Activated CD4-positive, alpha-beta T cell treated with anti-CD3 and anti-CD28 coated beads, Interleukin-2, amount 50 U/mL, for 48 hours (primary cell): ENCODE measurements at regions not wholly inside any gene's neighbourhood (a gene's known extent, or its start where the extent isn't known, plus 50 kb on each side); places are given as distances from the start of the nearest gene placed in this dataset.

ENCODE experiments used
- DNase-seq, 2 experiments: peaks; one replicate each; pipeline ENCODE4 v3.0.0-alpha.2; 2020

DNA sequence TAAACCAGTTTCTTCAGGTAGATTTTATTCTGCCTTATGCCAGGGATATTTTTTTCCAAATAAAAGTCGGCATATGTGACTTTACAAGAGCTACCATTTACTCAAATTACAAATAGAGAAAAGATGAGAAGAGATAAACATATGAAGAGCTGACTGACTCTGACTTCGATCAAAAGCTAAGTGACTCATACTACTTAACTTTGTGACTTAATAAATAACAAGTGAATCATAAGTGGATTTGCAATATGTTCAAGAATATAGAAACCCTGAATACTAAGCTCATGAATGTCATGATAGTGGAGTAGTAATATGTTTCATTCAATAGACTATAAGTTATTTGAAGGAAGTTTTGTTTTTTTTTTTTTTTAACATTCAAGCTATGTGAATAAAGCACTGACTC is 130.5 kb upstream of the ANO3 start:
- DNase-seq: no peak

DNA sequence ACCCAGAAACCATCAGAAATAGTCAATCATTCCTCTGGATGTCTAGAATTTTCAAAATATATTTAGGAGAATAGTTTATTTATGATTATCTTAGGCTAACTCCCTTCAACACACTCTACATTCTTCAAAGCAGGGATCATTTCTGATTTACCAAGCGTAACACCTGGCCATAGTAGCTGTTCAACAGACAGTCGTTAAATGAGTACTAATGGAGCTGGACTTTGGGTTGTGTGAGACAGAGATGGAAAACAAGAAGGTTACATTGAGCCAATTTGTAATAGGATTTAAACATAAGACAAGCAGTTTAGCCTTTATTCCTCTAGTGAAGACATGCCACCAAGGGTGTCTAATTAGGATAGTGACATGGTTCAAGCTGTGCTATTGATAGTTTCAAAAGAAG is 129.2 kb upstream of the ANO3 start:
- no peak for DNase-seq

DNA sequence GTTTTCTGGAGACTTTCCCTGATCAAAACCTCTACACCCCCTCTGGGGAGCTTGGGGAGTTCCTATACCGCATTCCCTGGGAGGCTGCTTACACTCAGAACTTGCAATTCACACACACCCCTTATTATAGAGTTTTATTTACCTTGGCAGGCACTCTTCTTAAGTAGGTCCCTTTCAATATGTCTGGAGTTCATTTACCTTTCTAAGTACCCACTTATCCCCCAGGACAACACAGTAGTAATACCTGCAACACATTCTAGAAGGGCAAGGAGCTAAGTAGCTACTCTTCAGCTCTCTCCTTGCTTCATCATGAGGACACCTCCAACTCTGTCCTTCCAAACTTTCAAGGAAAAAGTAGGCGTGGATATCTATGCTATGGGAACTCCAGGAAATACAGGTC is 127.8 kb upstream of the ANO3 start:
- DNase-seq: no peak

DNA sequence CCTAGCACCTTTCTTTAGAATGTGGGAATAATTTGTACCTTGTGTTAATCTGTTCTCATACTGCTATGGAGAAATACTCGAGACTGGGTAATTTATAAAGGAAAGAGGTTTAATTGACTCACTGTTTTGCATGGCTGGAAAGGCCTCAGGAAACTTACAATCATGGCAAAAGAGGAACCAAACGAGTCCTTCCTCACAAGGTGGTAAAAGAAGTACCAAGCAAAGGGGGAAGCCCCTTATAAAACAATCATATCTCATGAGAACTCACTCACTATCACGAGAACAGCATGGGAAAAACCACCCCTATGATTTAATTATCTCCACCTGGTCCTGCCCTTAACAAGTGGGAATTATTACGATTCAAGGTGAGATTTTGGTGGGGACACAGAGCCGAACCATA is 127.1 kb upstream of the ANO3 start:
- no peak for DNase-seq

DNA sequence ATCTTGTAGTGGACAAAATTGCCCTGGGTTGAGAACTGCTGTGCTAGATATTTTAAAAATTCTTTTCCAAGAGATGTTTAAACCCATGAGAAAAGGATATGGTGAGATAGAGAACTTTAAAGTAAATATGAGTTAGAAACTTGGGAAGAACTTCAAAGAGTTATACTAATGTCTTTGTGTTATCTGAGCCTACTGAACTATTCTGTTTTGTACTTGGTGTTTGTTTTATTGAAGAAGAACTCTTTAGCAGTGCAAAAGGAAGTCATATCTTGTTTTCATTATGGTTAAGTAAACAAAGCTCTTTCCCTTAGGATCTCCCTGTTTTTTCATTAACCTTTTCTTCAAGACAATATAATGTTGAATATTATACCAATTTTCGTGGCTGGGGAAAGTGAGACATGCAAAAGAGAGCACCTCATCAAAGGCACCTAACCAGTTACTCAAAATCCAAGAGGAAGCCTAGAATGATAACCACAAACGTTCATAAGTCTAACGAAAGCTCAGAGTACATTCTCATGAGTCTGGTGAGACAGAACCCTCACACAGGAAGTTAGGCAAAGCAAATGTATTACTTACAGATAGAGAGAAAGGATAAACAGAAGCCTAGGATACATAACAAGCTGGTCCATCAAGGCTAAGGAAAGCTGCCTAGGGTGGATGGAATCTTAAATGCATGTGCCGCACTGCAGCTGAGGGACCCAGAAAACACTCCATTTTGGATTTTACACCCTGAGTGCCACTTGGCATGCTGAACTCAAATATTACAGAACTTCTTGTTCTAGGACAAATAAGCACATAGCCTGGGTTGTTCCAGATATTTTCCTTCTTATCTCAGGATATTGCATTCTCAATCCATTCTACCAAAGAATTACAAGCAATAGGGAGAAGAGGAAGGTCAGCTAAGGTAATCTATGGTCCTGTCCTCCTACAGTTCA is 112.5 kb upstream of the ANO3 start:
- no peak for DNase-seq

DNA sequence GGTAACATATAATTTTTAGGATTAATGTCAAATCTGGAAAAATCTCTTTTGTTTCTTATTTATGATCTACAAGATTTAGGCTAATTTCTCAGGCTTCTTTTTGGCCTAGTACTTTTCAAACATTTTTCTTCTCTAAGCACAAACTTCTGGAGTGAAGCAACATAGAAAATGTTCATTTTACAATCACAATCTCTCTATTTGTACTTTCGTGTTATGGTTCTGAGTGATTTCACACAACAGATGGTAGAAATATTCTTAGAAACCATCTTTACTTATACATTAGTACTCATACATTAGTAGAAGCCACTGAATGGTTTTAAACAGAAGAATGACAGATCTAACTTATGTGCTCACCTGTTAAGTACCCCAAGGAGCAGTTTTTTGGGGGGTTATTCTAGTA is 106.3 kb upstream of the ANO3 start:
- no peak for DNase-seq

DNA sequence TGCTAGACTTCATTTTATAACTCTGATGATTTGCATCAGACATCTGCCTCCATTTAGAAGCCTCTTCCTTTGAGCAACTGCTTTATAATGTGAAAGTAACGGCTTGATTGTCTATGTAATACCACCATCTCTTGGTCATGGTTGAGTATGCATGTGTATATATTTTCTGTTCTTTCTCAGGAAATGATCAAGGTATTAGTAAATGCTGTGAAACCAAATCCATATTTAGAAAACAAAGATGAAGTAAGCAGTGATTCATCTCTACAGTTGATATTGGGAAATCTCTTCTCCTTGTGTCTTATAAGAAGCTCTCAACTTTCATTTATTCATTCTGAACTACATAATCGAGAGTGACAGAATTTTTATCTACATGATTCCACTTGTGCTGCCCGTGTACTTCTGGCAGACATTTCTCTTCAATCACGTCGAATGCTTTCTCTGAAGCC is 104.6 kb upstream of the ANO3 start:
- no peak for DNase-seq

DNA sequence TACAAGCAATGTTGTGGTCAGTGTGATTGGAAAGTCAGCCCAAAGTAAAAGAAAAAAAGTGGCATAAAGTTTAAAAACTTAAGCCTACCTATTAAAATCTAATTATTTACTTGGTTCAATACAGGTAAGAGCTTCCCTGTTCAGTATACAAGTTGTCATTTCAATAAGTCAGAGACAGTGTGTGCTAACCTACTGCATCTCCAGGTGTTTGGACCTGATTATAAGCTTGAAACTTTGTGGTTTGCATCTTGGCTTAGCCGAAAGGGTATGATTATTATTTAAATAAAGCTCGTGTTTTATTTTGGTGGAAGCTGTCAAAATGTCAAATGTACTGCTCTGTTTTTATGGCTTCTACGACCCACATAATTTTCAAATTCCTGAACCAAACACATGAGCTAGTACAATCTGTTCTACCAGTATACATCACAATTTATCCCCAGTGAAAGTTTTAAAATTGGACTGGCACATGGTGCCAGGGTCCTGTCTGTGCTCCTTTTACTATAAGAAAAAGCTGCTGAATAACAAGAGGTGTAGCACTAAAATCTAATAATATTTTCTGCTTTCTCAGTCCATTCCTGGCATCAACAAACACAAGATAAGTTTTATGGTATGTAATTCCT is 103.9 kb upstream of the ANO3 start:
- DNase-seq: no peak

DNA sequence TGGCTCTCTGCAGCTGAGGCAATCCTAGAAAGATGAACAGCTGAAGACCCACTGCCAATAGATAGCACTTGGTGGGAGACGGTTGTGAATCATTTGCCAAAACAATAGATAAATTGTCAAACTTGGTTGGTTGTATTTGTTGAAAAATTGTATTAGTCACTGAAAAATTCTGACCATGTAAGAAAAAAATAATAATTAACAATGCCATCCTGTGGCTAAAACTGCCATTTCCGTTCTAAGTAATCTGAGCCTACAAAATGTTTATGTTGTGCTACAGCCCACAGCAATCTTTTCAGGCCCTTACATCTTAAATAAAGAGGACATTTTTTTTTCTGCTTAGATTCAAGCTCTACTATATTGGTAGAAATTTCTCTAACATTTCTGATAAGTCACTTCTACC is 103.2 kb upstream of the ANO3 start:
- no peak for DNase-seq

DNA sequence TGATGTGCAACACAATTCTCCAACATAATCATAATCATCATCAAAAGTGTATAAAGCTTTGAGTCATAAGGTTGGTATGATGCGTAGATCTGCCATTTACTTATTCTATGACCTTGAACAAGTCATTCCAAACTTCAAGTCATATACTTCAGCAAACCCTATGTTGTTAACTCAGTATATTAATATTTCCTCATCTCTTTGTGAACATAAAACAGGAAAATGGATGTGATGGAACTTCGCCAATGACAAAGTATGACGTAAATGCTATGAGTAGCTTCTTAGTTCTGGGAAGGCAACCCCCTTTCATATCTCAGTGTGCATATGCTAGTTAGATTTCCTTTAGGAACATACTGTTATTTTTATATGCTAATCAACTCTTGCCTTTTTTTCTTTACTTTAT is 102.7 kb upstream of the ANO3 start:
- DNase-seq: no peak

DNA sequence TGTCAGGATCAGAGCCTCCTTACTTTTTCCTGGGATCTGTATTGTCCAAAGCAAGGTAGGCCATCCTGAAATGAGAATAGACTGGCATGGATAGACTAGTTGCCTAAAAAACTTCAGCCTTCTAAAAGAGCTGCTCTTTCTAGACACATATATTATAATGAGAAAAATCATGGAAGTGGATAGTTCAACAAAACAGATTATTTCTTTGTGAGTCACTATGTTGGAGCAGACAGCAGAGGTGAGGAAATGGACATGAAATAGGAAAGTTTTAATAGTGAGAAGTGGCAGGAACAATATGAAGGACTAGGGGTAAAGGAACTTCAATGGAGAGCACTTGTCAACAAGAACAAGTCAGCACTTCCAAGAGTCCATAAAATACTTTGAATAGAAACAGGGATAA is 101.9 kb upstream of the ANO3 start:
- DNase-seq: no peak

DNA sequence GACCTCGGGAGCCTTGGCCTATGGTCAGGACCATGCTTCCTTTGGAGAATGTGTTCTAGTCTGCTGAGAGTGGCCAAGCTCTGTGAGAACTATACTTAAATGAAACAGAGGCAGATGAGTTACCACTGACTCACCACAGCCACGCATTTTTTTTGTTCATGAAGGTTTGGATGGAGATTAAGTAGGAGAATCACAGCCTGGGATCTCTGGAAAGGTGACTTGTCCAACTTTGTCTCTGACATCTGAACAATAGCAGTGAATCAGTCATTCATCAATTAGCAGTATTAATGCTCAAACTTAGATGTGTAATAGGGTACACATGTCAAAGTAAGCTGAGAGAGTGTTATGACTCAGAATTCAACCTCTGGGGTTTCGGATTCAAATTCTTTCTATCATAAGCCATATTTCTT is 100.7 kb upstream of the ANO3 start:
- DNase-seq: no peak

DNA sequence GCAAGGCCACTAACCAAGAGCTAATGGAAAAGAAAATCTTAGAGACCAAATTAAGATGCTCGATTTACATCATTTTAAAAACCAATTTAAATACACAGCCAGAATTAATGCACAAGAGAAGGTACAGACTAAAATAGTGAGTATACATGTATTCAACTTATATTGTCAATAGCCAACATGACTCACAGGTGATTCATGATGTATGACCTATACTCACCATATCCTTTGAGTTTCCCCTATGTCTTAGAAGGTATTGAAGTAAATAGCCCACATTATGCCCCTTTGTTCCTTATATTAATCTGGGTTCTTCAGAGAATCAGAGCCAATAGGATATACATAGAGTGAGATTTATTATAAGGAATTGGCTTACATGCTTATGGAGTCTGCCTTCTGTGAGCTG is 97.5 kb upstream of the ANO3 start:
- no peak for DNase-seq

DNA sequence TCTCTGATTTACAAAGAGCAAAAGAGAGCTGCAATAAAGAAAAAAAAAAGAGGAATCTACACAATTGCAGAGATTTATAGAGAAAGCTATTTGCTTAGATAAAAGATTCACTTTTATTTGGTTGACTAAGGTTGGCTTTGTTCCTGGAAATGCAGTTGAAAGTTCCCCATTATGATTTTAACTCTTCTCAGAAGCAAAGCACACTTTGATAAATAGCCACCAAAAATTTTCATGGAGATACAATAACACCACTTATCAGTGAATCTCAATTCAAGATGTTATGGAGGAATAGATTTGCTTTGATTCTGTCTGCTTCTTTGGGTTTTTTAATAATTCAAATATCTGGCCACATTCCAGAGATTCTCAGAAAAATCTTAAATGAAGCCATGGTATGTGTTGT is 88.5 kb upstream of the ANO3 start:
- DNase-seq: no peak

DNA sequence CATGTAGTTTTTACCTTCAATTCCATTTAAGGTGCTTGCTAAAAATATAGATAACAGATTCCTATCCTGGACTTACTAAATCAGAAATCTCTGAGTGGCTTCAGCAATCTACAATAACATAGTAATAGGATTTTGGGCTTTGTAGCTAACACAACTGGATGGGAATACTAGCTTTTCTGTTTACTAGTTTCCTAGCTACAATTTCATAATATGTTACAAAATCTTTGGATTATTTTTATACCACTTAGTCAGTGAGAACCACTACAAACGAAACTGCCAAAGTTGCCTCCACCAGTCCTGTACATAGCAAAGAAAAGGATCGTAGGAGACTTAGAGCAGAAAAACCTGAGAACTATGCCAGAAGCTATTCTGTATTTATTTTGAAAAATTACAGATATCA is 87.7 kb upstream of the ANO3 start:
- no peak for DNase-seq

DNA sequence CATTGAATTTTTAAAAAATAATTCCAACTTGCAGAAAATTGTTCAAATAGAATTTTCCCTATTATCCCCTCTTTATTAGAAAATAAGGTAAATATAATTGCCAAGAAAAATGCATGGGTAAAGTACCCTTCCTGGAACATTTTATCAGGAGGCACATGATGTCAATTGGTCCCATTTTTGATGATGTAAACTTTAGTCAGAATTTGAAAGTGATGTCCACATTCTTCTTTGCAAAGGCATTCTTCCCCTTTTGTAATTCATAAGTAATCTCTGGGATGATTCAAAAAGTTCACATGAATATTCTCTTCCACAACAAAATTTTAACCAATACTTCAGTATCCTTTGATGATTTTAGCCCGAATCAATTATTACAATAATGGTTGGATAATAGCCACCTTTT is 86.9 kb upstream of the ANO3 start:
- DNase-seq: no peak

DNA sequence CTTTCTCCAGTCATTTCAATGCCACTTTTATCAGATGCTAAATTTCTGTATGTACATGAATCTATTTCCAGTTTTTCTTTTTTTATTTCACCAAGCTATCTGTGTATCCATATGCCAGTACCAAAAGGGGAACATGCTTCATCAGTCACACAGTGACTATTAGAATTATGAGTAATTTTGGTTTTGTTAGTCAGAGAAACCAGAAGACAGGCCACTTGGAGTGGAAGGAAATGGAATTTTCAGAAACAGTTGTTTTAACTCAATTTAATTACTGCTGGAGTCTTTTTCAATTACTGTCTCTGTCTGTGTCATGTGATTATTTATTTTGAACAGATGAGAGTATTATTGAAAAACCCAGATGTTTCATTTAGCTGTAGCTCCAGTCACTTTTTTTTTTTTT is 84.6 kb upstream of the ANO3 start:
- DNase-seq: no peak

DNA sequence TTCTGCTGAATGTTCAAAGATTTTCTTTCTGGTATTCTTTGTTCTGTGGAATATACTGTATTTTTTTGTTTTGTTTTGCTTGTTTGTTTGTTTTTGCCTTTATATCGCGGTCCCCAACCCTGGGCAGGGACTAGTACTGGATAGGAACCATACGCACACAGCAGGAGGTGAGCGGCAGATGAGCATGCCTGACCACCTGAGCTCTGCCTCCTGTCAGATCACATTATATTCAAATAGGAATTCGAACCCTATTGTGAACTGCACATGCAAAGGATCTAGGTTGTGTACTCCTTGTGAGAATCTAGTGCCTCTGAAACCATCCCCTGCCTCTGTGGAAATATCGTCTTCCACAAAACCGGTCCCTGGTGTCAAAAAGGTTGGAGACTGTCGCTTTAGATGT is 83.3 kb upstream of the ANO3 start:
- no peak for DNase-seq

DNA sequence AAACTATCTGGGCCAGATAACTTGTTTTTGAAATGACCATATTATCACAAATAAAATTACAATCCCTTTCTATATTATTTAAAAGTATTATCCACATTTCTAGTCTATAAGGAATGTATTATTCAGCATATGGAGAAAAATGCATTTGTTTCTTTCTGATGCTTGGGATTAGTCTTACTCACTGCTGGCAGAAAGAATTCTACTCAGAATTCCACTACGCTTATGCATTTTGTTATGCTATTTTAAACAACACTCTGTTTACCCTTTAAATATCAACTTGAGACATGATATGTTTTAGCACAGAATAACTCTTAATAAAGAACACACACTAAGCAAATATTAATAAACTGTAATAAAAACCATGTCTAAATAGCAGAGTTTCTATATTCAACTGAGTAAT is 77.6 kb upstream of the ANO3 start:
- DNase-seq: no peak

DNA sequence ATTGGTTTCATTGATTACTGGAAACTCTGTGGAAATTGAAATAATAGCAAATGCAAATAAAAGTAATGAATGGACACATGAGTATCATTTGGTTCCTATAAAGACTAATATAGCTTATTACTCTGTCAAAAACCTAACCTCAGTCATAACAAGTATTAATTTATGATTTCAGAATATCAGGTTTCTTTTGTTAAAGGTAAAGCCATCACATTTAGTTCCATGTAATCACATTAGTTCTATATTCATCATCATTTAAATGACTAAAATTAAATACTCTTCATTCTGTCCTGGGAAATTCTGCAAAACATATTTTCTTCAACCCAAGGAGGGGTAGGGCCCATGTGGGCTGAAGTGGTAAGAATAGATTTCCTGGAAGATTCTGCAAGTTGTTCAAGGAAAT is 68.2 kb upstream of the ANO3 start:
- no peak for DNase-seq

DNA sequence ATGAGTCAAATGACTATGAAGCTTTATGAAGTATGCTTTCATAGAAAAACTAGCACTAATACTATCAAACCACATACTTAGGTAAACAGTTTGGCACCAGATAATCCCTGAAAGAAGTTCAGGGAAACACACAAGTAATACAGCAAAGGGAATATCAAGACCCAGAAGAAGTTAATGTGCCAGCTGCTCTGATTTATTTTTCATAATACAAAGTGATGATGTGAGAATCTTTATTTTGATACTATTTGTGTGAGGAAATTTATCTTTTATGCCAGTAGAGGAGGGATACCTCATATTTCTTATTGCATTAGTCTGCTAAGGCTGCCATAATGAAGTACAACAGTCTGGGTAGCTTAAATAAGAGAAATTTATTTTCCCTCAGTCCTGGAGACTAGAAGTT is 67.7 kb upstream of the ANO3 start:
- DNase-seq: no peak

DNA sequence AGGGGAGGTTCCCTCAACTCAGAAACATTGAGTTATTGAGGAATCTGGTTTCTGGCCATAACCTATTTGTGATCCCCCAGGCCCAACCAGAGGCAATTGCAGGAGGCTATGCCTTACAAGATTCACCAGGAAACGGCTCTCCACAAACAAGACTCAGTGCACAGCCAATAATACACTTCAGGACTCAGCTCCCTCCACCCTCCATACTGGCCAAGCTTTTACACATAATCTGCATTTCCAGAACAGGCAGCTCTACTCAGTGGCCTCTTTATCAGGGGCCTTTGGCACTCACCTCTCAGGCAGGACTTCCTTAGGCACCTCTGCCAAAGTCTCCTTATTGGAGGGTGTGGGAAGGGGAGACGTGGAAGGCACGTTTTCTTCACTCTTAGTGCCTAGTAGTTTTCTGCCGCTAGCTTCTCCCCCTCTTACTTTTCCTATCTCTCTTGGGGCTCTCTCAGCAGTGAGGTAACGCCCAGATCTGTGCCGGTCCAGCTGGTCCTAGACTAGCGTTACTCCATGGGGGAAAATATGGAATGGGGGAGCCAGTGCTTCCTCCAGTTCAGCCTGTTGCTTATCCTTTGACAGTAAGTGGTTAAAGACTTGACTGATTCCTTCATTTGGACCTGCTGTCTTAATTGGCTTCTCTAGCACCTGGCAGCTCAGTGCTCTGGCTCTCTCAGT is 62.8 kb upstream of the ANO3 start:
- DNase-seq: no peak

DNA sequence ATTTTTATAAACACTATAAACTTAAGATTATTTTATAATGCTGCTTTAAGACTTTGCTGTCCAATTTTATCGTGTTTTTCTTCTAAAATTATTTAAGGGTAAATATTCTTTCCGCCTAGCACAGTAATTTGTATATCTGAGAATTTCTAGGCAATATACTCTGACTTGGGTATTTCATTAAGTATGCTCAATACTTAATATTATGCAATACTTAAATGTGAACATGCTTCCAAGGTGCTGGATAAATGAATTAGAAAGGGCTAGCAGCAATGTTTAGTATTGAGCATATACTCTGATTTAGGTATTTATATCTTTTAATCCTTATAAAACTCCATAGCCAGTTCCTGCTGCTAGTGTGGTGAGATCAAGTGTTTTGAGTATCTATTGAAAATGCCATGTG is 60.3 kb upstream of the ANO3 start:
- DNase-seq: no peak

DNA sequence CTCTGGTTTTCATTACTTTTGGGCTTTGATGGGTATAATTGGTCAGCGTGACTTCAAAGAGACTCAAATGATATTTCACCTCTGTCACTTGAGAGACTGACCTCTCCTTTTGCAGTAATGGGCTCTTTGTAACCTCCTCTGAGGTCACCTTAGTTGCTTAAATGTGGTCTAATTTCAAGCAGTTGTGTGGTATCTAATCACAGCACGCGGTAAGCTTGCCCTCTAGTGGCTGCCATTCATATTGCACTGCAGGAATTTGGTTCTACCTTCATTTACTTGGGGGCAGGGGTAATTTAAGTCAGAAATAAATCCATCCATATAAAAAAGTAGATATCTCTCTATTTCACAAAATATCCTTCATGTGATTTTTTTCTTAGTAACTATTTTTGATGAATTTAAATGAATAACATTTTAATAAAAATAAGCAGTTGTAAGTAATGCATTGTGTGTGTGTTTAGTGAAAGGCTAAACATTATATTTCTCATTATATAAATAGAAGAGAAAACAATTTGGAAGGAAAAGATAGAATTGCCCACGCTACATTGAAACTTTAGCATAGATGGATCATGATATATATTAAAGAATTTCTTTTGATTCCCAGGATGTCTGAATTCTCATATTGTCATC is 55.0 kb upstream of the ANO3 start:
- peak; percentile 16 to 24 for DNase-seq
